ENCODE measurements at regions not wholly inside any gene's neighbourhood (a gene's known extent, or its start where the extent isn't known, plus 50 kb on each side); places are given as distances from the start of the nearest gene placed in this dataset.

DNA sequence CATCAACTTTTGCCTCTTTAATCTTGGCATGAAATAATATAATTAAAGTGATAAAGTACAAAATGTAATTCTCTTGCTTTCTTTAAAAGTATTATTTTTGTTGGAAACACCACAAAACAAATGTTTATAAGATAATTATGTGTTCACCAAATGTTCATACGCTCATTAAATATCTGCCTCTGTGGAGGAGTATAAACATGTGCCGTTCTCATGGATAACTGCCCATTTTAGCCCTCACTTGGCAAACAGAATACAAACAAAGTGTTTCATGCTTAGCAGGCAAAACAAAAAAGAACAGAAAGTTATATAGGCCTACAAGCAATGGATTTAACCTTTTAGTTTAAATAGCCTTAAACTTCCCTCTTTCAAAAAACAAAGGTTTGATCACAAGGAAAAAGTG, 800.5 kb upstream of the DIAPH2 start:
- TF ChIP-seq POLR2A (IDR thresholded peaks at IDR 0.05) = no peak
- TF ChIP-seq, protein P1, sequence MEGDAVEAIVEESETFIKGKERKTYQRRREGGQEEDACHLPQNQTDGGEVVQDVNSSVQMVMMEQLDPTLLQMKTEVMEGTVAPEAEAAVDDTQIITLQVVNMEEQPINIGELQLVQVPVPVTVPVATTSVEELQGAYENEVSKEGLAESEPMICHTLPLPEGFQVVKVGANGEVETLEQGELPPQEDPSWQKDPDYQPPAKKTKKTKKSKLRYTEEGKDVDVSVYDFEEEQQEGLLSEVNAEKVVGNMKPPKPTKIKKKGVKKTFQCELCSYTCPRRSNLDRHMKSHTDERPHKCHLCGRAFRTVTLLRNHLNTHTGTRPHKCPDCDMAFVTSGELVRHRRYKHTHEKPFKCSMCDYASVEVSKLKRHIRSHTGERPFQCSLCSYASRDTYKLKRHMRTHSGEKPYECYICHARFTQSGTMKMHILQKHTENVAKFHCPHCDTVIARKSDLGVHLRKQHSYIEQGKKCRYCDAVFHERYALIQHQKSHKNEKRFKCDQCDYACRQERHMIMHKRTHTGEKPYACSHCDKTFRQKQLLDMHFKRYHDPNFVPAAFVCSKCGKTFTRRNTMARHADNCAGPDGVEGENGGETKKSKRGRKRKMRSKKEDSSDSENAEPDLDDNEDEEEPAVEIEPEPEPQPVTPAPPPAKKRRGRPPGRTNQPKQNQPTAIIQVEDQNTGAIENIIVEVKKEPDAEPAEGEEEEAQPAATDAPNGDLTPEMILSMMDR (IDR thresholded peaks at IDR 0.05) = no peak
